A549 (cell line): ENCODE measurements at regions not wholly inside any gene's neighbourhood (a gene's known extent, or its start where the extent isn't known, plus 50 kb on each side); places are given as distances from the start of the nearest gene placed in this dataset.

Experiments
- BHLHE40 ChIP-seq: IDR thresholded peaks from 2 replicates; pipeline ENCODE4 v1.6.1; 2012; ENCODE audit warnings: low read depth, low read length, inconsistent platforms
- CTCF ChIP-seq: fragments of >200 bp; sonication (Bioruptor Twin); formaldehyde crosslinking; IDR thresholded peaks from 3 replicates; pipeline ENCODE4 v1.5.1; 2016
- EHMT2 ChIP-seq: fragments of 200-600 bp; sonication (generic); IDR thresholded peaks from 2 replicates; pipeline ENCODE4 v1.6.1; 2016; ENCODE audit warnings: antibody characterized with exemption, low read depth, mild to moderate bottlenecking, moderate library complexity
- HMGXB4 ChIP-seq: fragments of 250-450 bp; sonication (Bioruptor Pico); IDR thresholded peaks from 2 replicates; pipeline ENCODE4 v1.5.0; 2021; ENCODE audit warnings: mild to moderate bottlenecking, moderate library complexity, borderline replicate concordance
- KDM1A ChIP-seq: fragments of 200-600 bp; sonication (generic); IDR thresholded peaks from 2 replicates; pipeline ENCODE4 v1.6.1; 2016; ENCODE audit warnings: low read depth, mild to moderate bottlenecking
- MAFK ChIP-seq: fragments of 450-650 bp; IDR thresholded peaks from 2 replicates; pipeline ENCODE4 v1.6.1; 2014; ENCODE audit not compliant: partially characterized antibody
- NPAS2 ChIP-seq: fragments of 250-450 bp; sonication (Bioruptor Pico); IDR thresholded peaks from 2 replicates; pipeline ENCODE4 v1.8.0; 2022; ENCODE audit warnings: mild to moderate bottlenecking, moderate library complexity, borderline replicate concordance
- PHF8 ChIP-seq: fragments of 200-600 bp; sonication (generic); IDR thresholded peaks from 2 replicates; pipeline ENCODE4 v1.6.1; 2016; ENCODE audit warnings: low read depth, mild to moderate bottlenecking, antibody characterized with exemption, moderate library complexity, borderline replicate concordance
- POLR2A ChIP-seq: IDR thresholded peaks from 2 replicates; pipeline ENCODE4 v1.6.1; 2012; ENCODE audit warnings: mild to moderate bottlenecking, low read length
- ZC3H11A ChIP-seq: fragments of 450-650 bp; IDR thresholded peaks from 2 replicates; pipeline ENCODE4 v1.6.1; 2014; ENCODE audit warnings: antibody characterized with exemption, mild to moderate bottlenecking

- TF ChIP-seq ZC3H11A (no peak), CTCF (no peak), PHF8 (no peak), POLR2A (no peak), KDM1A (no peak), MAFK (no peak), BHLHE40 (no peak), EHMT2 (no peak), NPAS2 (CRISPR knock-in tag) (no peak), HMGXB4 (CRISPR knock-in tag) (no peak)
These were observed 175.9 kb downstream of the CDC5L start for GRCh38 chr6:44563397-44563796.
